GM12874 (cell line): ENCODE measurements at regions not wholly inside any gene's neighbourhood (a gene's known extent, or its start where the extent isn't known, plus 50 kb on each side); places are given as distances from the start of the nearest gene placed in this dataset.

ENCODE experiments used
- TF ChIP-seq, protein P1 (sequence below): IDR thresholded peaks from 2 replicates; pipeline ENCODE4 v1.5.1; 2011; ENCODE audit warnings: low read depth, mild to moderate bottlenecking, control low read depth, low read length, moderate library complexity; ENCODE audit not compliant: insufficient read depth

DNA sequence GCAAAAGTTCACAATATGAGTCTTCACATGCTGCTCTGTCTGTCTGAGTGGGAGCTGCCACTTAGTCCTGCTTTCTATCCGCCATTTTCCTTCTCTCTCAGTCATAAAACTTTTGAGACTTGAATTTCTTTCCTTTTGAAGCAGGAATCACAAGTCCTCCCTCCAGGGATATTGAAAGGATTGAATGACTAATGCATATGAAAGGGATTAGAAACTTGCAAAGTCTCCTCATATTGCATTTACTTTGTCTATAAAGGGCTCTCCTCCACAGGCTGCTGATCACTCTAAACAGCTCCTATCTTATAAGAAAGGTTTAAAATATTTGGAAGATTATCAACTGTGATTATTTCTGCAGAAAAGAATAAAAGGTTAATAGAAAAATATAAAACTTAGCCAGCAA is 879.1 kb downstream of the ARAP2 start:
- TF ChIP-seq, protein P1, sequence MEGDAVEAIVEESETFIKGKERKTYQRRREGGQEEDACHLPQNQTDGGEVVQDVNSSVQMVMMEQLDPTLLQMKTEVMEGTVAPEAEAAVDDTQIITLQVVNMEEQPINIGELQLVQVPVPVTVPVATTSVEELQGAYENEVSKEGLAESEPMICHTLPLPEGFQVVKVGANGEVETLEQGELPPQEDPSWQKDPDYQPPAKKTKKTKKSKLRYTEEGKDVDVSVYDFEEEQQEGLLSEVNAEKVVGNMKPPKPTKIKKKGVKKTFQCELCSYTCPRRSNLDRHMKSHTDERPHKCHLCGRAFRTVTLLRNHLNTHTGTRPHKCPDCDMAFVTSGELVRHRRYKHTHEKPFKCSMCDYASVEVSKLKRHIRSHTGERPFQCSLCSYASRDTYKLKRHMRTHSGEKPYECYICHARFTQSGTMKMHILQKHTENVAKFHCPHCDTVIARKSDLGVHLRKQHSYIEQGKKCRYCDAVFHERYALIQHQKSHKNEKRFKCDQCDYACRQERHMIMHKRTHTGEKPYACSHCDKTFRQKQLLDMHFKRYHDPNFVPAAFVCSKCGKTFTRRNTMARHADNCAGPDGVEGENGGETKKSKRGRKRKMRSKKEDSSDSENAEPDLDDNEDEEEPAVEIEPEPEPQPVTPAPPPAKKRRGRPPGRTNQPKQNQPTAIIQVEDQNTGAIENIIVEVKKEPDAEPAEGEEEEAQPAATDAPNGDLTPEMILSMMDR = no peak

DNA sequence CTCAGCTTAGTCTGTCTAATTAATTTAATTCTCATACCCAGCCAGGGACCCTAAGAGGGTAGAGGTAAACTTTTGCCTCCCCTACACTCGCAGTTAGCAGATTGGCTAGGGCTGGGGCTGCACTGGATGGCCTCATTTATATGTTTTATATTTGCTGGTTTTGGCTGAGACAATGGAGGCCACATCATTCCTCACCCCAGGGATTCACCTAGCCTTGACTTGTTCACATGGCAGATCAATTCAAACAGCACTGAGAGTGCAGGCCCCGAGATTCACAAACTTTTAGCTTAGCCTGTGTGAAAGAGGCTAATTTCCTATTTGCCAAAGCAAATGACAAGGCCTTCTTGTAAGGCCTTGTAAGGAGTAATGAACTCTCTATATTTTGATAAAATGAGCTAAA is 844.4 kb downstream of the ARAP2 start:
- TF ChIP-seq, protein P1 = no peak

DNA sequence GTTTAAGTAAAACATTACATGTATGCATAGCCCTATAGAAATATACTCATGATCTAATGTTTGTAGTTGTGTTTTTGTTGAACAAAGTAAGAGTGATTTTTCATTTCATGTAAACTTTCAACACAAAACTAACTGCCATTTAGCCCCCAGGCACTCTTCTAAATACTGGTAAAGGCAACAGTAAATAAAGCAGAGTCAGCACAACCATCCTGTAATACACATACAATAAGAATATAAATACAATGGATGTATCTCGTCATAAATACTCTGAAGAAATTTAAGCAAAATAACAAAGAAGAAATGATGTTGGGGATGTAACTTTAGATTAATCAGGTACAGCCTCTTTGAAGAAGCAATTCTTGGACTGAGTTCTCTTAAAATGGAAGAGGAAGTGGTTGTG is 821.2 kb downstream of the ARAP2 start:
- TF ChIP-seq, protein P1 = no peak

DNA sequence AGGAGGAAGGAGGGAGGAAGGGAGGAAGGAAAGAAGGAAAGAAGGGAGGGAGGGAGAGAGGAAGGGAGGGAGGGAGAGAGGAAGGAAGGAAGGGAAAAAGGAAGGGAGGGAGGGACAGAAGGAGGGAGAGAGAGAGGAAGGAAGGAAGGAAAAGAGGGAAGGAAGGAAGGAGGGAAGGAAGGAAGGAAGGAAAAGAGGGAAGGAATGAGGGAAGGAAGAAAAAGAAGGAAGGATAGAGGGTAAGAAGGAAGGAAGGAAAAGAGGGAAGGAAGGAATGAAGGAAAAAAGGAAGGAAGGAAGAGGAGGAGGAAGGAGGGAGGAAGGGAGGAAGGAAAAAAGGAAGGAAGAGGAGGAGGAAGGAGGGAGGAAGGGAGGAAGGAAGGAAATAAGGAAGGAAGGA is 796.8 kb downstream of the ARAP2 start:
- TF ChIP-seq, protein P1 = no peak

DNA sequence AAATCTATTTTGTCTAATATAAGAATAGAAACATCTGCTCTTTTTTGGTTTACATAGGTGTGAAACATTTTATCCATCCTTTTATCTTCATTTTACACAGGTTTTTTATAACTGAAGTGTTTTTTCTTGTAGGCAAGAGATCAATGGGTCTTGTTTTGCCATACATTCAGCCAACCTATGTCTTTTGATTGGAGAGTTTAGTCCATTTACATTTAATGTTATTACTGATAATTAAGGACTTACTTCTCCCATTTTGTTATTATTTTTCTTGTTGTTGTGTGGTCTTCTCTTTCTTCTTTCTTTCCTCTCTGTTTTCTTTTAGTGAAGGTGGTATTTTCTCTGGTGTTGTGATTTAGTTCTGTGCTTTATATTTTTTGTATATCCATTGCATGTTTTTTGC is 785.3 kb downstream of the ARAP2 start:
- TF ChIP-seq, protein P1 = no peak

DNA sequence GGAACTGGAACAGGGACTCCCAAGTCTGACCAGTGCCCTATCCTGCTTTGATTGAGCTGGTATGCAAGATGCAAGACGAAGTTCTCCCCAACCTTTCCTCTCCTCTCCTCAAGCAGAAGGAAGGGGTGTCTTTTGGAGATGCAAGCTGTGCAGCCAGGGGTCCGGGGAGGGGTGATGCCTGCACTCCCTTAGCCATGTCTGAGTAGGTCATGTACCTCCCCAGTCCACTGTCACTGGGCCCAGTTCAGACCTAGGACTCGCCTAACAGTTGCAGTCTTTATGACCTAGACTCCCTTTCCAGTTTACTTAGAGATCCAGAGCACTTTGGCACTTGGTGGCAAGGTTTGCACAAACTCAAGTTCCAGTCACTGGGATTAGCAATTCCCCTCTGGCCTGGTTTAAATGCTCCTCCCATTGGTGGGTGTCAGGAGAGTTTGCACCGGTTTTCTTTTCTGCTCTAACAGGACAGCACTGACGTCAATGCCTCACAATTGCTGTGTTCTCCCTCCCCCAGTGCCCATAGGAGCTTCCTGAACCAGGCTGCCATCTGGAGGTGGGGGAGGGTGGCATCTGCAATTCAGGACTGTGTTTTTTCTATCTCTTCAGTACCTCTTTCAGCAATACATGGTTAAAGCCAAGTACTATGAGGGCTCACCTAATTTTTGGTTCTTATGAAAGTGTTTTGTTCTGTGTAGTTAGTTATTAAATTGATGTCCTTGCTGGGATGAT is 782.2 kb downstream of the ARAP2 start:
- TF ChIP-seq, protein P1 = 0 out of 2 replicates have a peak, but pooled peaks have one; percentile 4

DNA sequence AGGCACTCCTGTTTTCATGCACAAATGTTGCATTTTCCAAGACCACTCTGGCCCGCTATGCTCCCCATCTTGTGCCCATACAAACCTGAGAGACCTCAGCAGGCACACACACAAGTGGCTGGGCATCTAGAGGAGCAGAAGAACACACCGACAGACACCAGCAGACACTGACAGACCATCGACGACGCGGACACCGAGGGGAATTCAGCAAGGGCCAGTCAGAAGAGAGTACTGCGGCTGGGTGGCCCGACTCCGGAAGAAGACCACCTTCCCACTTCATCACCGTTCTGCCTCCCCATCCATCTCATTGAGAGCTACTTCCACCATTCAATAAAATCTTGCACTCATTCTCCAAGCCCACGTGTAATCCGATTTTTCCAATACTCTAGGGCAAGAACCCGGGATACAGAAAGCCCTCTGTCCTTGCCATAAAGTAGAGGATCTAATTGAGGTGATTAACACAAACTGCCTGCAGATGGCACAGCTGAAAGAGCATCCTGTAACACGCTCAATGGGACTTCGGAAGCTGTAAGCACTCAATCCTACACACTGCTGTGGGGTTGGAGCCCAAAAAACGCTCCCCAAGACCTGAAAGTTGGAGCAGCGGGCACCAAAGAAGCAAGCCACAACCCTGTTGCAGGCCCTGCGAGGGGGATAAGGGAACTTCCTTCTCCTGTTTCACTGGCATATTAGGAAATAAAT is 780.9 kb downstream of the ARAP2 start:
- TF ChIP-seq, protein P1 = no peak
